ENCODE measurements at regions not wholly inside any gene's neighbourhood (a gene's known extent, or its start where the extent isn't known, plus 50 kb on each side); places are given as distances from the start of the nearest gene placed in this dataset.

GRCh38 chr10:4301291-4302045, 516.5 kb upstream of the KLF6 start:
- Mint-ChIP-seq H3K27ac (no peak overlapping the region), H3K9me3 (no peaks in the 10 kb centered on the region), H3K4me3 (no peak overlapping the region), H3K27me3 (peaks cover 0 to 24% (median 7%) of the 10 kb centered on the region in 5 donors), H3K4me1 (peaks cover 0 to 2% (median 0%) of the 10 kb centered on the region in 7 donors), H3K36me3 (no peaks in the 10 kb centered on the region)
- H3K9me3 ChIP-seq (ENCODE audit: control insufficient read depth in 2 of 3, low read length in 3 of 3), result no peaks in the 10 kb centered on the region
- ChIA-PET POLR2A (interaction anchor here (0.7 kb wide), 1 partner anchor 18 kb away, joined by 3 read pairs; no protein-coding TSS in a partner anchor), CTCF (interaction anchor here (0.5 kb wide), 1 partner anchor 1004 kb away, joined by 3 read pairs; no protein-coding TSS in a partner anchor)
- intact Hi-C loops (cut with micrococcal nuclease), result no loop called here
- no peaks in the 10 kb centered on the region for H3K36me3 ChIP-seq (ENCODE audit: control insufficient read depth in 2 of 3, insufficient read depth in 3 of 3, low read length in 3 of 3)
- no peak overlapping the region for H3K27ac ChIP-seq (ENCODE audit: low read depth, low read length)
- ATAC-seq, result no peak
- no peaks in the 10 kb centered on the region for H3K27me3 ChIP-seq (ENCODE audit: control insufficient read depth in 2 of 2, insufficient read depth in 2 of 2, low read length in 2 of 2)
- no peak for DNase-seq
- no peaks in the 10 kb centered on the region for H3K4me1 ChIP-seq (ENCODE audit: control insufficient read depth in 2 of 2, insufficient read depth in 2 of 2, low read length in 2 of 2)
- H3K4me3 ChIP-seq (ENCODE audit: low read length), result no peak overlapping the region

GRCh38 chr10:4296161-4296560, 511.2 kb upstream of the KLF6 start:
- H3K36me3 ChIP-seq (ENCODE audit: control insufficient read depth in 2 of 3, insufficient read depth in 3 of 3, low read length in 3 of 3), result no peaks in the 10 kb centered on the region
- intact Hi-C loops (cut with micrococcal nuclease), result no loop called here
- DNase-seq (no peak), ATAC-seq (no peak)
- no peak overlapping the region for H3K4me3 ChIP-seq (ENCODE audit: low read length)
- no peaks in the 10 kb centered on the region for H3K27me3 ChIP-seq (ENCODE audit: control insufficient read depth in 2 of 2, insufficient read depth in 2 of 2, low read length in 2 of 2)
- H3K9me3 ChIP-seq (ENCODE audit: control insufficient read depth in 2 of 3, low read length in 3 of 3), result no peaks in the 10 kb centered on the region
- H3K4me3 Mint-ChIP-seq, result no peak overlapping the region
- no peaks in the 10 kb centered on the region for H3K4me1 Mint-ChIP-seq
- no peak overlapping the region for H3K27ac ChIP-seq (ENCODE audit: low read depth, low read length)
- no peak overlapping the region for H3K27ac Mint-ChIP-seq
- POLR2A ChIA-PET, result no interaction called here
- peaks cover 0 to 7% (median 0%) of the 10 kb centered on the region in 5 donors for H3K27me3 Mint-ChIP-seq
- H3K36me3 Mint-ChIP-seq, result no peaks in the 10 kb centered on the region
- H3K9me3 Mint-ChIP-seq, result no peaks in the 10 kb centered on the region
- CTCF ChIA-PET, result interaction anchor here (0.9 kb wide), 1 partner anchor 10 kb away, joined by 3 read pairs; no protein-coding TSS in a partner anchor
- no peaks in the 10 kb centered on the region for H3K4me1 ChIP-seq (ENCODE audit: control insufficient read depth in 2 of 2, insufficient read depth in 2 of 2, low read length in 2 of 2)

DNA sequence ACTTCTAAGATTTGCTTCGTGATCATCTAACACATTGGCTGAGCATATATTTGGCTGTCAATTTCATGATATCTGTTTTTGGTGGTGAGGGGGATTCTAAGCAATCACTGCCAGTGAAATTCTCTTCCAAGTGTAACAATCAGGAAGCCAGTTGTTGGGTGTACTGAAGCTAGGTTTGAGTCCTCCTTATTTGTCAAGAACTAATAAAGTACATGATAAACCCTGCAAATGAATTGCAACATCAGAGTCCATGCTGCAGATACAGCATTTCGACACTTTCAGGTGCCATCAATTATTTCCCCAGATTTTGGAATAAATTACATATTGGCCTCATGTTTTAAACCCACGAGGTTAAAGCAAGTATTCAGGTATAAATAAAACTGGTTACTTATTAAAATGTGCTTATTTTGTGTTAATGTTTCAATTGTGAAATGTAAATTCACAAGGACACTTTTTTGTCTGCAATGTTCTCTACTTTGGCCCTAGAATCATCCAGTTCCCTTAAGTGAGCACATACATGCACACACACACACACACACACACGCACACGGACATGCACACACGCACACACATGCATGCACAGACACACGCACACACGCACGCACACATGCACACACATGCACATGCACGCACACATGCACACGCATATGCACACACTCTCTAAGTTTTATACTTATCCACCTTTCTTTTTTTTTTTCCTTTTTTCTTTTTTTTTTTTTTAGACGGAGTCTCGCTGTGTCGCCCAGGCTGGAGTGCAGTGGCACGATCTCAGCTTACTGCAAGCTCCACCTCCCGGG, 510.2 kb upstream of the KLF6 start:
- Histone ChIP-seq H3K9me3 (ENCODE audit: control insufficient read depth in 2 of 3, low read length in 3 of 3) (no peaks in the 10 kb centered on the region), H3K4me1 (ENCODE audit: control insufficient read depth in 2 of 2, insufficient read depth in 2 of 2, low read length in 2 of 2) (no peaks in the 10 kb centered on the region), H3K4me3 (ENCODE audit: low read length) (no peak overlapping the region), H3K27me3 (ENCODE audit: control insufficient read depth in 2 of 2, insufficient read depth in 2 of 2, low read length in 2 of 2) (no peaks in the 10 kb centered on the region), H3K27ac (ENCODE audit: low read depth, low read length) (no peak overlapping the region), H3K36me3 (ENCODE audit: control insufficient read depth in 2 of 3, insufficient read depth in 3 of 3, low read length in 3 of 3) (no peaks in the 10 kb centered on the region)
- no peaks in the 10 kb centered on the region for H3K9me3 Mint-ChIP-seq
- DNase-seq (no peak), ATAC-seq (no peak)
- H3K27me3 Mint-ChIP-seq, result peaks cover 0 to 9% (median 0%) of the 10 kb centered on the region in 5 donors
- no peaks in the 10 kb centered on the region for H3K36me3 Mint-ChIP-seq
- ChIA-PET CTCF (no interaction called here), POLR2A (no interaction called here)
- no peak overlapping the region for H3K27ac Mint-ChIP-seq
- no peaks in the 10 kb centered on the region for H3K4me1 Mint-ChIP-seq
- intact Hi-C loops (cut with micrococcal nuclease), result no loop called here
- no peak overlapping the region for H3K4me3 Mint-ChIP-seq

GRCh38 chr10:4294271-4294670, 509.3 kb upstream of the KLF6 start:
- Histone ChIP-seq H3K4me3 (ENCODE audit: low read length) (no peak overlapping the region), H3K27me3 (ENCODE audit: control insufficient read depth in 2 of 2, insufficient read depth in 2 of 2, low read length in 2 of 2) (no peaks in the 10 kb centered on the region), H3K27ac (ENCODE audit: low read depth, low read length) (no peak overlapping the region), H3K4me1 (ENCODE audit: control insufficient read depth in 2 of 2, insufficient read depth in 2 of 2, low read length in 2 of 2) (no peaks in the 10 kb centered on the region), H3K9me3 (ENCODE audit: control insufficient read depth in 2 of 3, low read length in 3 of 3) (no peaks in the 10 kb centered on the region), H3K36me3 (ENCODE audit: control insufficient read depth in 2 of 3, insufficient read depth in 3 of 3, low read length in 3 of 3) (no peaks in the 10 kb centered on the region)
- ChIA-PET CTCF (no interaction called here), POLR2A (no interaction called here)
- Mint-ChIP-seq H3K27me3 (peaks cover 0 to 8% (median 0%) of the 10 kb centered on the region in 5 donors), H3K4me3 (no peak overlapping the region), H3K9me3 (no peaks in the 10 kb centered on the region), H3K27ac (no peak overlapping the region), H3K36me3 (no peaks in the 10 kb centered on the region), H3K4me1 (no peaks in the 10 kb centered on the region)
- intact Hi-C loops (cut with micrococcal nuclease), result no loop called here
- DNase-seq (no peak), ATAC-seq (no peak)

GRCh38 chr10:4291990-4292389, 507.0 kb upstream of the KLF6 start:
- no peaks in the 10 kb centered on the region for H3K4me1 ChIP-seq (ENCODE audit: control insufficient read depth in 2 of 2, insufficient read depth in 2 of 2, low read length in 2 of 2)
- H3K4me1 Mint-ChIP-seq, result no peaks in the 10 kb centered on the region
- ATAC-seq (no peak), DNase-seq (no peak)
- no peak overlapping the region for H3K4me3 Mint-ChIP-seq
- CTCF ChIA-PET, result no interaction called here
- no peak overlapping the region for H3K27ac Mint-ChIP-seq
- POLR2A ChIA-PET, result no interaction called here
- H3K36me3 Mint-ChIP-seq, result no peaks in the 10 kb centered on the region
- no peaks in the 10 kb centered on the region for H3K36me3 ChIP-seq (ENCODE audit: control insufficient read depth in 2 of 3, insufficient read depth in 3 of 3, low read length in 3 of 3)
- no peak overlapping the region for H3K4me3 ChIP-seq (ENCODE audit: low read length)
- H3K9me3 Mint-ChIP-seq, result no peaks in the 10 kb centered on the region
- no peaks in the 10 kb centered on the region for H3K27me3 ChIP-seq (ENCODE audit: control insufficient read depth in 2 of 2, insufficient read depth in 2 of 2, low read length in 2 of 2)
- H3K9me3 ChIP-seq (ENCODE audit: control insufficient read depth in 2 of 3, low read length in 3 of 3), result no peaks in the 10 kb centered on the region
- H3K27me3 Mint-ChIP-seq, result peaks cover 0 to 15% (median 0%) of the 10 kb centered on the region in 5 donors
- intact Hi-C loops (cut with micrococcal nuclease), result no loop called here
- H3K27ac ChIP-seq (ENCODE audit: low read depth, low read length), result no peak overlapping the region

DNA sequence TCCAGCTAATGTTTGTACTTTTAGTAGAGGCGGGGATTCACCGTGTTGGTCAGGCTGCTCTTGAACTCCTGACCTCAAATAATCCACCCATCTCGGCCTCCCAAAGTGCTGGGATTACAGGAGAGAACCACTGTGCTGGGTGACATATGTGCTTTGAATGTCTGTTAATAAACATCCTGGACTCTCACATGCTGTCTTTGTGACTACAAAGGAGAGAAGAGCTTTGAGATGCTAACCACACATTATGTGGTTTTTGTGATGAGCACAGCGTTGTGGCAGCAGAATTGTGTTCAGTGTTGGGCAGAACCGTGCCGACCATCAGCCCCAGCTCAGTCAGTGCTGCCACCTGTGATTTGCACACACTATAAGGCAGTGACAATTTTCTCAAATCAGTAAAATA, 500.1 kb upstream of the KLF6 start:
- H3K27me3 ChIP-seq (ENCODE audit: control insufficient read depth in 2 of 2, insufficient read depth in 2 of 2, low read length in 2 of 2), result no peaks in the 10 kb centered on the region
- no peak overlapping the region for H3K27ac ChIP-seq (ENCODE audit: low read depth, low read length)
- Mint-ChIP-seq H3K36me3 (no peaks in the 10 kb centered on the region), H3K4me1 (peaks cover 0 to 15% (median 5%) of the 10 kb centered on the region in 7 donors), H3K9me3 (no peaks in the 10 kb centered on the region), H3K27me3 (peaks cover 0 to 9% (median 0%) of the 10 kb centered on the region in 5 donors), H3K27ac (peak overlapping the region in 1 of 9 donors; percentile 35), H3K4me3 (no peak overlapping the region)
- no peaks in the 10 kb centered on the region for H3K9me3 ChIP-seq (ENCODE audit: control insufficient read depth in 2 of 3, low read length in 3 of 3)
- intact Hi-C loops (cut with micrococcal nuclease), result no loop called here
- POLR2A ChIA-PET, result no interaction called here
- no peak overlapping the region for H3K4me3 ChIP-seq (ENCODE audit: low read length)
- no peaks in the 10 kb centered on the region for H3K36me3 ChIP-seq (ENCODE audit: control insufficient read depth in 2 of 3, insufficient read depth in 3 of 3, low read length in 3 of 3)
- H3K4me1 ChIP-seq (ENCODE audit: control insufficient read depth in 2 of 2, insufficient read depth in 2 of 2, low read length in 2 of 2), result no peaks in the 10 kb centered on the region
- CTCF ChIA-PET, result no interaction called here
- ATAC-seq (no peak), DNase-seq (no peak)

Measured in naive thymus-derived CD4-positive, alpha-beta T cell (primary cell).